SH-SY5Y (cell line): ENCODE measurements at regions not wholly inside any gene's neighbourhood (a gene's known extent, or its start where the extent isn't known, plus 50 kb on each side); places are given as distances from the start of the nearest gene placed in this dataset.

Experiments used
- GATA2 ChIP-seq: IDR thresholded peaks from 2 replicates; pipeline ENCODE4 v1.6.1; 2011; ENCODE audit warnings: mild to moderate bottlenecking, low read depth, low read length
- GATA3 ChIP-seq: IDR thresholded peaks from 2 replicates; pipeline ENCODE4 v1.6.1; 2011; ENCODE audit warnings: low read depth, mild to moderate bottlenecking, low read length, moderate library complexity

GRCh38 chr4:156137679-156138473, 184.2 kb upstream of the CTSO start:
- no peak for TF ChIP-seq GATA2
- TF ChIP-seq GATA3: no peak
